Right renal pelvis (tissue), 4 donors: ENCODE measurements at regions not wholly inside any gene's neighbourhood (a gene's known extent, or its start where the extent isn't known, plus 50 kb on each side); places are given as distances from the start of the nearest gene placed in this dataset.
"Not testable (repeated sequence)": the region's sequence is repeated elsewhere in the genome, so short reads cannot be mapped to it uniquely, and the experiment has no call there.

Experiments used
- DNase-seq, 4 donors: peaks; one replicate each; pipeline ENCODE4 v3.0.0-alpha.2; 2013; ENCODE audit warnings: low read depth in 4 of 4, low spot score in 3 of 4, missing footprints in 1 of 4

DNA sequence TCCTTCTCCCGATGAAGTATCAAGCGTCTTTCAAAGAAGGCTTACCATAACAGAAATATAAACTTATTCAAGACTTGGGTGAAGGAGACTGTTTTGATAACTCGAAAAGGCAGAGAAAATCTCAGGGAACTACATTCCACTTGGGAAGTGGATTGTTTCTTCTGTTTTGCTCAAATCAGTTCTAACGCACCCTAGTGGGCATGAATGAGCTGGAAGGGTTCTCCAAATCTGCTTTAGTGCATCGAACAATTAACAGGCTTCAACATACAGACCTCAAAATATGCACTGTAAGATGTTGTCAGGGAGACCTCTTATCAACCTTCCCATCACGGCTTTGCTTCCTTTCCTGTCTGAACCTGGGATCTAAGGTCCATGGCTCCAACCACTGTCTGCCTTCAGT is 392.5 kb downstream of the CD83 start:
- no peak for DNase-seq

DNA sequence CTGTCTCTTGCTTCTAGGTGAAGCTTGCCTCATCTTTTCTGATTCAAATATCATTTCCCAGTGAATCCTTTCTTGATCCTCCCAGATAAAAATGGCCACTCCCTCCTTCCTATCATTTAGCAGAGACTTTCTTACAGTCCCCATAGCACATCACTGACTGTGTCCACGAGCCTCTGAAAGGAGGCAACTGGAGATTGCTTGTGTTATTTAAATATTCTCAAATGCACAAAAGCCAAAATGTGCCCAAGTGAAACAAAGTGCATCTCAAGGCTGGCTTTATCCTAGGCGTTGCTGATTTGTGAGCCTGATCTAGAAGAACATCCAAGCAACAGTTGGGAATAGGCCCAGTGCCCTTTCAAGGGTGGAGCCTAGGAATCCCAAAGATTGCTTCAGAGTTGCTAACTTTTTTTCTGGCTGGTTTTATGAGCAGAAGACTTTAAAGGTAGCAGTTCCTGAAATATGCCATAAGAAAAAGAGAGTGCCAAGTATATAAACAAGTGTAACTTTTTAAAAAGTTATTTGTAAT is 393.6 kb downstream of the CD83 start:
- no peak for DNase-seq

DNA sequence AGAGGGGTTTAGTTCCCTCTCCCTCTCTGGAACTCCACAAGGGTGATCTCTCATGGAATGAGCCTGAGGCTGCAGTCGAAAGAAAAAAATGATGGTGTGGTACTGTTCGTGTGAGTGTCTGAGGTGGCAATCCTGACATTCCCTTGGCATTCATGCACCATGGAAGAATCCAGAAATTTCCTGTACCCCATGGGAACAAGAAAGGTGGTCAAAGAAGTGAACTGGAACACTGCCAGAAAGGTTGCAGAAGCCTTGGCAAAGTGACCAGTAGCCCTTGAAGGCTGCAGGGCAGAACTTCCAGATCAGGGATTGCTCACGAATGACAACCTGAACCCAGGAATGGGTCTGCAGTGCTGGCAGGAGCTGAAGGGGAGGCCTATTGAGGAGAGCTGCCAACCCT is 394.7 kb downstream of the CD83 start:
- DNase-seq = no peak

DNA sequence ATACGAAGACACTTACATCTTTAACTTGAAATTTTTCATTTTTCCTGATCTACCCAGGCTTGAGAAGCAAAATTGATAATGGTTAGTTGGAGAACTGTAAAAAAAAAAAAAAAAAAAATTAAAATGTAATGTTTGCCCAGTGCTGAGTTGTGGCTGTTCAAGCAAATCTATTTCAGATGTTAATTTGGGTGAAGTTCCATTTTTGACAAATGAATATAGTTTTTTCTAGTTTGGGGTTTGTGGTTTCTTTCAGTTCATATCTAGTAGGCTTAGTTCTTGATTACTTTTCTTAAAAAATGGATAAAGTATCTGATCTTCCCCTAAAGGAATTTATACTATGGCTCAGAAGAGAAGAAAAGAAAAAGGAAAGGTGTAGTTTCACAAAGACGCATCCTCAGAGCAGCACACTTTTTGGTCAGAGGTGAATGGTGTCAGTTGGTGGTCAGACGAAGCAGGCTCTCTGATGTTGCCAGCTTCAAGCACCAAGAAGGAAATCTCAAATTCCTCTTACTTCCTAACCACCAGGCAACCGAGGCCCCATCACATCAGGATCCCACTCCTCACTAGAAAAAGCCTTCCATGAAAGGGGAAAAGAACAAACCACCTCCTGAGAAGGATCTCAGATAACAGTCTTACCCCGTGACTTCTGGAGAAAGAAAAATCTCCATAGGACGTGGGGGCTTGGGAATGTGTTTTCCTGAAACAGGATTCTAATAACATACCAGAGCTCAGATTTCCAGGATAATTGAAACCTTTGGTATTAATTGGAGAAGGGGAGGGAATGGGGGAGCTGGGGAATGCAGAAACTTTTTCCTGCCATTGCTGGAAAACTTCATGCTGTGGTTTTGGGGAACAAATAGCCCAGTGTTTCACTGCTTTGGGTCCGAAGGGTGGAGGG is 396.2 kb downstream of the CD83 start:
- DNase-seq = no peak

DNA sequence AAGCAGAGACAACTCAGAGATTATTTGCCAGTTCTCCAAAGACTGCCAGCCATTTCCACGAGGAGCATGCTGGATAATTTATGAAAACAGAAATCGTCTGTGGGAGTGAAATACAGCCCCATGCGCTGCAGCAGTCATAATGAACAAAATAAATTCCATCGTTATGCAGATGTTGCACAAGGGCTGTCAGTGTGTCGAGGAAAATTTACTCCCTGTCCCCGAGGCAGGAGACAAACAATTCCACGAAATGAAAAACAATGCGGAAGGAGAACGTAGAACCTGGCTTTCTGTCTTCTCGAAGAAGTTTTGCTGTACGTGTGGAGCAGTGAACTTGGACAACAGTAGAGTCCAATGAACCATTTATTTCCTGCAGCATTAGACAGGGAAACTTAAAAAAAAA is 399.4 kb downstream of the CD83 start:
- DNase-seq = no peak

DNA sequence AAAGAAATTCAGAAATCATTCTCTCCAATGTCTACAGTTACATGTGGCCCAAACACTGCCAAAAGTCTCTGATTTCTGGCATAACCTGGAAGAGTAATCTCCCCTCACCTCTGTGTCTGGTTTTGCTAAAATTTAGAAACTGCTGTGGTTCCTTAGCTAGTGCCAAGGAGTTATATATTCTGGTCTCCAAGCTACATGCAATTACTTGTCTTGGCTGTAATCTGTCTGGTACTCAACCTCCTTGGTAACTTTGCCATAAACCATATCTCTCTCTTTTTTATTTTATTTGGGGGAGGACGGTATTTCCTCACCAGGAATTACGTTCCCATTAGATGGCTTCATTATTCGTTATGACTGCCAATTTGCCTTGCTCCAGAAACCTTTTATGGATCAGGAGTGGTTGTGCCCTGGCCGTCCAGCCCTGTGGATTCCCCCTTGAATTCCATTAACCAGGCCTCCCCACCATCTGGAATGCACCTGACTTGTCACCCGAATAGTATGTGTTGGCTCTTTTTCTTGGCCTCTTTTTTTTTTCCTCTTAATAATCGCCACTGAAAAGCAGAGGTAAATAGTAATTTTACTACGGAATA is 400.0 kb downstream of the CD83 start:
- no peak for DNase-seq

DNA sequence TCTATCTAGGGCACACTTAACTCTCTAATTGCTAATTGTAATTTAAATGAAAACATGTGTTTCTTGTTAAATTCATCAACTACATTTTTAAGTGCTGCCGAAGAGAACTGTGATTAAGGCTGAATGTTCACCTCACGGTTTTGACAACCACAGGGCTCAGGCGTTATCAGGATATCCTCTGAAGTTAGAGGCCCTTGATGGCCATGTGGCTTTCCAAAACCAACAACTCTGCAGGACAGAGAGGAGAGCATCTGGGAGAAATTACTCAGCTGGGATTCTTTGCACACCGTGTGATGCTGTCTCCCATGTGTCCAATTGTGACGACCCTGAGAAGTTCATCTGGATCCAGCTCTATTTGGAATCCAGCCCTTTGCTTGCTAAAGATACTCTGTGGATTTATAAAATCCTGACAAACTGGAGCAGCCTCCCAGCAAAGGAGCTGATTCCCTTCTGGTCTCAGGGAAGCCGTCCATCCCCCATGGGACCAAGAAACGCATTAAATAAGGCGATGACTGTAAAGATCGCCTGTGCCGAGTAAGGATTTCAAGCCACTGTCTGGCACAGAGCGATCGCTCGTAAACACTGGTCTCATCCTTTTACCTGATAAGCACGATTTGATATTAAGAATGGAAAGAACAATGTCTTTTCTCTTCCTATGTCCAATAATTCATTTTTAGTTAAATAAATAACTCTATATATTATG is 401.1 kb downstream of the CD83 start:
- DNase-seq = no peak

DNA sequence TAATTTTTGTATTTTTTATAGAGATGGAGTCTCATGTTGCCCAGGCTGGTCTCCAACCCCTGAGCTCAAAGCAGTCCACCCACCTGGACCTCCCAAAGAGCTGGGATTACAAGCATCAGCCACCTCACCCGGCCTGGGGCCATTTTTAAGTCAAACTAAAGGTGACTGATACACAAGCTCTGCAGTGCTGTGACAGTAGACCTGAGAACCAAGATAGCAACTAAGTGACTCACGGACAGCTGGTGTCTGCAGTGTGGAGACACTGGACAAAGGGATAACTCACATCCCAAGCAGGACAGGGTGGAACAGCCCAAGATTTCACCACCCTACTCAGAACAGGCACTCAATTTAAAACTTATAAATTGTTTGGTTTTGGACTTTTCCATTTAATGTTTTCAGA is 402.5 kb downstream of the CD83 start:
- no peak for DNase-seq

DNA sequence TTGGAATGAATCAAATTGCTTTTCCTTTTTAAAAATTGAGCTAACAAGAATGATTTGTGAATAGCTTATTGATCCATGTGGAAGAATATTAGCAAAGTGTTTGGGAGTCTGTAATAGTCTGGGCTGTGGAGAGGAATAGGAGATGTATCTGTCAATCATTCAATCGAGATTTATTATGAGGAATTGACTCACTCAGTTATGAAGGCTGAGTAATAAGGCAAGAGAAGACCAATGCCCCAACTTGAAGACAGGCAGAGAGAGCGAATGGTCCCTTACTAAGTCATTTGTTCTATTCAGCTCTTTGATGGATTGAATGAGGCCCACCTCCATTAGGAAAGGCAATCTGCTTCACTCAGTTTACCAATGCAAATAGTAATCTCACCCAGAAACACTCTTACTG is 403.0 kb downstream of the CD83 start:
- DNase-seq = no peak

DNA sequence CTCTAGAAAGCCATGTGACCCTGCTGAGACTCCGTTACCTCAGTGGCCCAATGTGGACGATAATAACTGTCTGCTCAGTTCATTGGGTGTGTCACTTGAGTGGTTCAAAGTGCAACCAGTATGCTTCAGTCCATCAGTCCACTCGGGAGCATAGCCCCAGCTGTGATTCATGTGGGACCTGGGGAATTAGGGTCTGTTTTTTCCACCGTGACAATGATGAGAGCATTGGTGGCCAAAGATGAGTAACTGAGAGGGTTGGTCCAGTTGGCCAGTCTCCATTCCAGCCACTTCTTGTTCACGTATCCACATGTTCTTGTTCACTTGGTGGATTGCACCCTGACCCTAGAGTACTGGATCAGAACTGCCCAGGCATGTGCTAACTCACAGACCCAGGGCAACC is 403.6 kb downstream of the CD83 start:
- DNase-seq = no peak

DNA sequence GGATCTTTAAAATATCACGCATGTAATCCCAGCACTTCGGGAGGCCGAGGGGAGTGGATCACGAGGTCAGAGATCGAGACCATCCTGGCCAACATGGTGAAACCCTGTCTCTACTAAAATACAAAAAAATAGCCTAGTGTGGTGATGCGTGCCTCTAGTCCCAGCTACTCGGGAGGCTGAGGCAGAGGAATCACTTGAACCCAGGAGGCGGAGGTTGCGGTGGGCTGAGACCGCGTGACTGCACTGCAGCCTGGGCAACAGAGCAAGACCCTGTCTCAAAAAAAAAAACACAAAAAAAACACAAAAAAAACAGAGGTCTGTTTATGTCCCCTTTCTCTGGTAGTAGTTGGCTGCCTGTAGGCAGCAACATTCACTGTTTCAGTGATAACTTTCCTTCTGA is 404.3 kb downstream of the CD83 start:
- DNase-seq = not testable (repeated sequence)

DNA sequence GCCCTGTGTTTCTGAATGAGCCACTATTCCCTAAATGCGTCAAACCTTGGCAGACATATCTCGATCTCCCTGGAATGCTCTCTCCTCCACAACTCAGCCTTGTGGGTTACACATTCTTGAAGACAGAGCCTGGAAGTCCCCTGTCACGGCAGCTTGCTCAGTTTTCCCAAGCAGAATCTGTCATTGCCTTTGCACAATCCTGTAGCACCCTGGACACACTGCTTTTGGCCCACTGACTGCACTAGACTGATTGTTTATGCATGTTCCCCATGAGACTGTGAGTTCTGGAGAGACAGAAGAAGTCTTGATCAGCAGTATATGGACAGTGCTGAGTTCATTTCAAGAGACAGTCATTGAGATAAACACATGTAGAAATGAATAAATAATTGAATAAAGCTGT is 406.7 kb downstream of the CD83 start:
- no peak for DNase-seq

DNA sequence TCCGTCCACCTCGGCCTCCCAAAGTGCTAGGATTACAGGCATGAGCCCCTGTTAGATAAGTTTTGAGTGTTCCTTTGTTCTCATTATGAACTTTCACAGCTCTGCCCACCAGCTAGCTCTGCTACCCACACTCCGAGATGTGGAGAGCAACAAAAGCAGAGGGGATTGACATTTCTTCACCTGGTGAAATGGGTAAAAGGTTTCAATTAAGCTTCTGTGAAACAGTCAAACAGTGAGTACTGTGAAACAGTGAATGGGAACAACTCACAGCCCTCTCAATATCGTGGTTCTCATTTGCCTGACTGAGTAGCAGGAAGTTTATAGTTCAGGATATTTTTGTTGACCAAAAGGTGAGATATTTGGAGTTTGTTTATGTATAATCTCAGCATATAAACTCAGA is 412.8 kb downstream of the CD83 start:
- no peak for DNase-seq

DNA sequence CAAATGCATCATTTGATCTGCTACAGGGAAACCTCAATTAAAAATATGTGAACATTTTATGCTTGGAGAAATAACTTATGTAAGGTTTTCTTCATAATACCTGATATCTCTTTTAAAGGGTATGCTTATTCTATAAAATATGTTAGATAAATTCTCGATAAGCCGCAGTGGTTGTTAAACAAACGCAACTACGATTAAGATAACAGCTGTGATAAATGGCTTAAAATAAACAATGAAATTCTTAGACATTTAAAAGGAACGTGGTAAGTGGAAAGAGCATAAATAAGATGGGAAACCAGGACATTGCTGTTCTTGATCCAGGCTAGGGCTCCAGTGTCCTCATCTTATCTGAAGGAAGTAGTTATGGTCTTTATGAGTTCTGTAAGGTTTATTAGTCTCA is 415.9 kb downstream of the CD83 start:
- no peak for DNase-seq

DNA sequence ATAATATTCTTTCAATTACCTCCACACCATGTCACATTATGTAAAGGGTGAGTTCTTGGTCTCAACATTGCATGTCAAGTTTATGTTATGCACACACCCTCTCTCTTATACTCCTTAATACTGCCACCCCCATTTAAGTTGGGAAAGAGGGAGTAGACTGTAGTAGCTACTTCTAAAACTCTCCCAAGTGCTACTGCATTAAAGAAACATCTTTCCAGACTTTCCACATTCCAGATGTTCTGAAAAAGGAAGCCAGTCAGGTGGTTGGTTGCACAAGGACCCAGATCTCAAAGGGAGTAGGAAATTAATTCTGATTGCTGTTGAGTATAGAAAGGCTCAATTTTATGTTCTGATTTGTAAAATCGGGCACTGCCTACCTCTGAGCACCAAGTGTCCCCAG is 419.5 kb downstream of the CD83 start:
- no peak for DNase-seq

DNA sequence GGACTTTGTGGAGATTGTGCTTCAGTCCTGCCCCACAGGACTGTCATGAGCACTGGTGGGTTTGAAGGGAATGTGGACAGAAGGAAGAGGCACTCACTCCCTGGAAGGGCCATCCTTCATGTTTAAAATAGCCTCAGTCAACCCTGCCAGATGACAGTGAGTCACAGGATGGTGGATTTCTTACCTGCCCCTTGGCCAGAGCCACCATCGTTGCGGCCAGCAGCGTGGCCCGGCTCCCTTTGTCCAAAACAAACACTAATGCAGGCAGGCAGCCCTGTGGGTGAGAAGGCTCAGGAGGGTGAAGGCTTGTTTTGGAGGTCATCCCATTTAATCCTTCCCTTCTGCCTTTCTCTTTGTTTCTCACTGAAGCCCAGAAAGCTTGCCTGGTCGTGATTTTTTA is 422.7 kb downstream of the CD83 start:
- DNase-seq = no peak

DNA sequence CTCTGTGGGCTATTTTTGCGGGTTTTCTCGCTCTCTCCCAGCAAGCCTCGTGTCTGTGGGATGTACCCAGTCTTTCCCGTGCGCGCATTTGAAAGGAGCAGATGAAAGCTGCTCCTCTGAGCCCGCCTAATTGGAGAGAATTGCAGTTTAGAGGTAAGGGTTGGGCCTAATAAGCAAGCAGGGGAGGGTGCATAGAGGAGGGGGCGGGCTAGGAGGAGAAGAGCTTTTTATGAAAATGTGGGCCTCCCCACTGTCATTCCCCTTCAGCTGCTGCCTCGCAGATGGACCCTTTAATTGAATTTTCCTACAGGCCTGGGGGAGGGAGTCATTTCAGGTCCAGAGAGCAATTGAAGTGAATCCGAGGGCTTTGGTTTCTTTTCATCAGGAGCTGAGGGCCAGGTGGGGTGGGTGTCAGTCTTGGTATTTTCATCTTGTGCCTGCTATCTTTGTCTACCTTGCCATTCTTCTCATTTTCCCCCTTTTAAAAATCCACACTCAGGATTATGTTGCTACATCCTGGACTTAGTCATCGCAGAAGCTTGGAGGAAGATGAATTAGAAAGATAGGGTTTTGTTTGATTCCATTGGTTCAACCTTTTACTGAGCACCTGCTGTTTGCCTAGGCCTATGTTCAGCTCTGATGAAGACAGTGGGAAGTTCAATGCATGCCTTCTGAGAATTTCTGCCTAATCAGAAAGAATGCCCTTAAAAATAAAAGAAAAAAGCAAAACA is 423.4 kb downstream of the CD83 start:
- DNase-seq = no peak

DNA sequence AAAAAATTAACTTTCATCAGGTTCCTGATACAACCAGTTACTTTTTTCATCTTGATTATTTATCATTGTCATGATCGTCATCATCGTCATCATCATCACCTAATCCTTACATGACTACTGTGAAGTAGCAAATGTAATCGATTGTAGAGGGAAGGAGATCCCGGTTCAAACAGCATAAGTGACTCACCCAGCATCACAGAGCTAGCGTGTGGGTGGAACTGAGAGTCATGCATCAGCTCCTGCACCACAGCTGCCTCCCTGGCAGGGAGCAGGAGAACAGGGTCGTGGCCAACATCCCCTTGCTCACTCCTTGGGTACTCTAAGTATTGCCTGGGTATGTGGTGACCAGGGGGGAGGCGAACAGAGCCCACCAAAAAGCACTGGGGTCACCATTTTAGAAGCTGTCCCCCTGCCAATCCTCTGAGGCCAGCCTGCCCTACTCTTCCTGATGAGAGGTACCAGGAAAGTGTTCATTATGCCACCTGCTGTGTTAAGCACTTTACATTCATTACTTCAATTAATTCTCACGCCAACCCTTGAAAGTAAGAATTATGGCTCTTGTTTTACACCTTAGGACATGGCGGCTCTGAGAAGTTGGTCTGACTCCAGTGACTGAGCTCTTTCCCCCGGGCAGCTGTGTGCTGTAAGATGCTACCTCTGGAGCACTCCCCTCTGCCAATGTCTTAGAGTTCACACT is 425.2 kb downstream of the CD83 start:
- no peak for DNase-seq

DNA sequence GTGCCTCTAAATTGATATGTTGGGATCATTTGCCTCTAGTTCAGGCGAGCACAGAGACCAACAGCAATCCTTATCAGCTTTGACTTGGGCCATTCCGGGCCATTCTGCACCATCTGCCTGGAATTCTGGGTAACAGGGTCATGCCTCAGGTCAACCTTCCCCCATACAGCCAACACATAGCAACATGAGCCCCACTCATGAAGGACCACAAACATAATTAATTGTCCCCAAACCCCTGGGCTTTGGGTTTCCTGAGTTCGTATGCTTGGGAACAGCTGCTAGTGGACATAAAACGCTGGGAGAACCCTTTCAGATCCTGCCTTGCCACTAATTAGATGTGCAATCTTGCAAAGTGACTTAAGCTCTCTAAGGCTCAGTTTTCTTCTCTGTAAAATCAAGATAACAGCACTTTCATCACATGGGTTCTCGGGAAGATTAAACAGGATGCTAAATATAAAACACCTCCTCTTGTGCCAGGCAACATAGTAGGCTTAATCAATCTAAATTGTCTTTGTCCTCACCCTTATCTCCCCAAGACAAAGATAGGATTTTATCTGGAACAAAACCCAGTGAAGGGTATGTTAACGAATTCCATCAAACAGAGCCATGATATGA is 426.5 kb downstream of the CD83 start:
- DNase-seq = no peak

DNA sequence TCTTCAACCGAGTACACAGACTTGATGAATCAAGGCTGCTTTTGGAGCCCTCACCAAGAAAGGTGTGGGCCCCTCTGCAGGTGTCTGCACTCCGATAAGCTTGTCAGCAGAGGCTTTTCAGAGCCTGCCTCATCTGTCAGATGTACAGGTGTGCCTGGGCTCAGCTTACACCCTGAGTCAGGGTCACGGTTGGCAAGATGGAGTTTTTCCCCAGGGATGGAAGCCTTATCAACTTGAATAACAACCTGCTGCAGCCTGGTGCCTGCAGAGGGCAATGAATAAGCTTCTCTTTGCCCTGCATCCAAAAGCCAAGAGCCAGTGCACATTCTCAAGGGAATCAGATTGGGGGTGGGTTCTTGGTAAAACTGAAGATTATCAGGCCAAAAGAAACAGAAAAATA is 427.1 kb downstream of the CD83 start:
- DNase-seq = peak in 1 of 4 donors; percentile 23
